ENCODE measurements at regions not wholly inside any gene's neighbourhood (a gene's known extent, or its start where the extent isn't known, plus 50 kb on each side); places are given as distances from the start of the nearest gene placed in this dataset.

DNA sequence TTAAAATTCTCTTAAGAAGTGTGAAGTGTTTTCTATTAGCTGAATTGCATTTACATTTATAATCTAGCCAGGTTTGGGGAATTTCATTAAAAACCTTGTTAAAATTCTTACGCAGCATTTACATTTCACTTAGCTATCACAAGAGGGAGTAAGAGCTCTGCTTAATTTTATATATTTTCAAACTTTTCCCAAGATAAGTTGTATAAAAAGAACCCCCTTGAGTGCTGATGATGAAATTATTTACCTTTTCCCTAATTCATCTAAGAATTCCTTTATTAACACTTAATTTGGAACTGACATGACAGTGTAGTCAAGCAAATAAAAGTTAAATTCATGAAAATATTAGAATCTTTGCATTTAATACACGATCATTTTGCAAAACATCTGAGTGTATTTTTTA is 54.2 kb upstream of the ZSWIM2 start:
- TF ChIP-seq, protein P1, sequence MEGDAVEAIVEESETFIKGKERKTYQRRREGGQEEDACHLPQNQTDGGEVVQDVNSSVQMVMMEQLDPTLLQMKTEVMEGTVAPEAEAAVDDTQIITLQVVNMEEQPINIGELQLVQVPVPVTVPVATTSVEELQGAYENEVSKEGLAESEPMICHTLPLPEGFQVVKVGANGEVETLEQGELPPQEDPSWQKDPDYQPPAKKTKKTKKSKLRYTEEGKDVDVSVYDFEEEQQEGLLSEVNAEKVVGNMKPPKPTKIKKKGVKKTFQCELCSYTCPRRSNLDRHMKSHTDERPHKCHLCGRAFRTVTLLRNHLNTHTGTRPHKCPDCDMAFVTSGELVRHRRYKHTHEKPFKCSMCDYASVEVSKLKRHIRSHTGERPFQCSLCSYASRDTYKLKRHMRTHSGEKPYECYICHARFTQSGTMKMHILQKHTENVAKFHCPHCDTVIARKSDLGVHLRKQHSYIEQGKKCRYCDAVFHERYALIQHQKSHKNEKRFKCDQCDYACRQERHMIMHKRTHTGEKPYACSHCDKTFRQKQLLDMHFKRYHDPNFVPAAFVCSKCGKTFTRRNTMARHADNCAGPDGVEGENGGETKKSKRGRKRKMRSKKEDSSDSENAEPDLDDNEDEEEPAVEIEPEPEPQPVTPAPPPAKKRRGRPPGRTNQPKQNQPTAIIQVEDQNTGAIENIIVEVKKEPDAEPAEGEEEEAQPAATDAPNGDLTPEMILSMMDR (tag by site-specific recombination; IDR thresholded peaks at IDR 0.05): no peak
- TF ChIP-seq ZNF670 (tag by site-specific recombination; IDR thresholded peaks at IDR 0.05; ENCODE audit: low read depth) (no peak), ZNF830 (tag by site-specific recombination; IDR thresholded peaks at IDR 0.05; ENCODE audit: low read depth) (no peak), ZSCAN30 (tag by site-specific recombination; IDR thresholded peaks at IDR 0.05) (no peak), TCF7L2 (IDR thresholded peaks at IDR 0.05; ENCODE audit: borderline replicate concordance, low read depth, low read length) (no peak), OSR2 (tag by site-specific recombination; IDR thresholded peaks at IDR 0.05) (no peak)
- TF ChIP-seq, protein P2, sequence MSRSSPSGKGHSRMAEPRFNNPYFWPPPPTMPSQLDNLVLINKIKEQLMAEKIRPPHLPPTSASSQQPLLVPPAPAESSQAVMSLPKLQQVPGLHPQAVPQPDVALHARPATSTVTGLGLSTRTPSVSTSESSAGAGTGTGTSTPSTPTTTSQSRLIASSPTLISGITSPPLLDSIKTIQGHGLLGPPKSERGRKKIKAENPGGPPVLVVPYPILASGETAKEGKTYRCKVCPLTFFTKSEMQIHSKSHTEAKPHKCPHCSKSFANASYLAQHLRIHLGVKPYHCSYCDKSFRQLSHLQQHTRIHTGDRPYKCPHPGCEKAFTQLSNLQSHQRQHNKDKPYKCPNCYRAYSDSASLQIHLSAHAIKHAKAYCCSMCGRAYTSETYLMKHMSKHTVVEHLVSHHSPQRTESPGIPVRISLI (tag by site-specific recombination; IDR thresholded peaks at IDR 0.05): no peak
- TF ChIP-seq, protein P3, sequence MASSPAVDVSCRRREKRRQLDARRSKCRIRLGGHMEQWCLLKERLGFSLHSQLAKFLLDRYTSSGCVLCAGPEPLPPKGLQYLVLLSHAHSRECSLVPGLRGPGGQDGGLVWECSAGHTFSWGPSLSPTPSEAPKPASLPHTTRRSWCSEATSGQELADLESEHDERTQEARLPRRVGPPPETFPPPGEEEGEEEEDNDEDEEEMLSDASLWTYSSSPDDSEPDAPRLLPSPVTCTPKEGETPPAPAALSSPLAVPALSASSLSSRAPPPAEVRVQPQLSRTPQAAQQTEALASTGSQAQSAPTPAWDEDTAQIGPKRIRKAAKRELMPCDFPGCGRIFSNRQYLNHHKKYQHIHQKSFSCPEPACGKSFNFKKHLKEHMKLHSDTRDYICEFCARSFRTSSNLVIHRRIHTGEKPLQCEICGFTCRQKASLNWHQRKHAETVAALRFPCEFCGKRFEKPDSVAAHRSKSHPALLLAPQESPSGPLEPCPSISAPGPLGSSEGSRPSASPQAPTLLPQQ (tag by site-specific recombination; IDR thresholded peaks at IDR 0.05): no peak
- TF ChIP-seq, protein P4, sequence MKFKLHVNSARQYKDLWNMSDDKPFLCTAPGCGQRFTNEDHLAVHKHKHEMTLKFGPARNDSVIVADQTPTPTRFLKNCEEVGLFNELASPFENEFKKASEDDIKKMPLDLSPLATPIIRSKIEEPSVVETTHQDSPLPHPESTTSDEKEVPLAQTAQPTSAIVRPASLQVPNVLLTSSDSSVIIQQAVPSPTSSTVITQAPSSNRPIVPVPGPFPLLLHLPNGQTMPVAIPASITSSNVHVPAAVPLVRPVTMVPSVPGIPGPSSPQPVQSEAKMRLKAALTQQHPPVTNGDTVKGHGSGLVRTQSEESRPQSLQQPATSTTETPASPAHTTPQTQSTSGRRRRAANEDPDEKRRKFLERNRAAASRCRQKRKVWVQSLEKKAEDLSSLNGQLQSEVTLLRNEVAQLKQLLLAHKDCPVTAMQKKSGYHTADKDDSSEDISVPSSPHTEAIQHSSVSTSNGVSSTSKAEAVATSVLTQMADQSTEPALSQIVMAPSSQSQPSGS (tag by site-specific recombination; IDR thresholded peaks at IDR 0.05; ENCODE audit: low read depth): no peak

Data from HEK293 (cell line).